ENCODE measurements at regions not wholly inside any gene's neighbourhood (a gene's known extent, or its start where the extent isn't known, plus 50 kb on each side); places are given as distances from the start of the nearest gene placed in this dataset.

DNA sequence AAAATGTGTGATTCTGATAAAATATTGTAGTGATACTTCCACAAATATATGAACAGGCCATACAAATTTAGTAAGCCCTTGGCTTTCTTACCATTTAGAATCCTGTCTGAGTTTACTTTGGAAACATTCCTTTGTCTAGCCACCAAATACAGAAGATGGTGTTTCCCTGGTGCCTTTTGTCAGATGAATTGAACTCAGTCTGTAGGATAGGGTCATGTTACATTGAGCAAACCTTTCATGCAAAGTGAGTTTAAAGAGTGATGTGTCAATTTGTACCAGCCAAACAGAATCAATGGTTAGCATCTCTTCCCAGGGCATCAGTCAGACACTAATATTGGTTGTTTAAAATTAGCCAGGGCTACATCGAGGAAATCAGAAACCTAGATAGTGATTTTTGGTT is 1443.4 kb downstream of the ARAP2 start:
- no peak overlapping the region for H3K4me3 ChIP-seq (ENCODE audit: extremely low read depth in 1 of 4, insufficient read depth in 2 of 4, low read depth in 3 of 4, low read length in 4 of 4)
- ChIA-PET POLR2A (ENCODE audit: partially characterized antibody) (no interaction called here), CTCF (ENCODE audit: partially characterized antibody) (no interaction called here)
- WGBS, 2 experiments (ENCODE audit: extremely low coverage in 1 of 2, insufficient coverage in 1 of 2, insufficient read length in 1 of 2, insufficient replicate concordance in 2 of 2, low coverage in 1 of 2, low lambda C conversion rate in 2 of 2, missing lambda C conversion rate in 1 of 2) = 100% methylated on average over 1 of the region's 1 CpG; no CpG with 5 or more reads in 1 of the 2 experiments
- H2BK120ac ChIP-seq (replicated peaks; ENCODE audit: low read depth, low read length) = no peak overlapping the region
- TF ChIP-seq SUZ12 (IDR thresholded peaks at IDR 0.05; ENCODE audit: low read length) (no peak), EP300 (IDR thresholded peaks at IDR 0.05; ENCODE audit: borderline replicate concordance in 1 of 2, low read depth in 2 of 2, low read length in 2 of 2) (no peak)
- H3K9me3 ChIP-seq (ENCODE audit: insufficient read depth in 2 of 2, low read depth in 1 of 2, low read length in 1 of 2) = peaks cover 5 to 9% of the 10 kb centered on the region in 2 experiments; a peak in 2 of 4 replicates
- no peak overlapping the region for H3K4ac ChIP-seq (replicated peaks; ENCODE audit: insufficient read length, low read depth, low read length)
- no peak overlapping the region for H3K23ac ChIP-seq (ENCODE audit: insufficient read length)
- H3K56ac ChIP-seq (replicated peaks; ENCODE audit: insufficient read length, low read depth, low read length) = no peak overlapping the region
- H2BK5ac ChIP-seq (ENCODE audit: low read depth, low read length) = no peak overlapping the region
- no peak overlapping the region for H2BK20ac ChIP-seq (ENCODE audit: low read length)
- H3K27ac ChIP-seq (ENCODE audit: low read depth, low read length) = no peak overlapping the region
- DNase-seq (ENCODE audit: low read depth in 1 of 2, low spot score in 2 of 2) (no peak), FAIRE-seq (no peak)
- H3K27me3 ChIP-seq (replicated peaks in 1 of 4; ENCODE audit: control insufficient read depth in 3 of 4, extremely low read depth in 1 of 4, insufficient read depth in 3 of 4, low read length in 3 of 4) = no peaks in the 10 kb centered on the region
- H3K4me2 ChIP-seq (ENCODE audit: insufficient read depth in 1 of 2, low read depth in 2 of 2, low read length in 2 of 2) = no peak overlapping the region
- no peak overlapping the region for H4K8ac ChIP-seq (ENCODE audit: extremely low read depth, insufficient read depth, low read length)
- no peaks in the 10 kb centered on the region for H4K20me1 ChIP-seq (replicated peaks in 1 of 2; ENCODE audit: control insufficient read depth in 1 of 2, insufficient read depth in 2 of 2, low read length in 2 of 2)
- no peak overlapping the region for H2BK12ac ChIP-seq (ENCODE audit: low read depth, low read length)
- H3K79me2 ChIP-seq (ENCODE audit: control insufficient read depth in 1 of 2, insufficient read depth in 2 of 2, low read length in 2 of 2) = no peaks in the 10 kb centered on the region
- no peak overlapping the region for H3K9ac ChIP-seq (replicated peaks in 1 of 4; ENCODE audit: extremely low read depth in 1 of 4, low read depth in 3 of 4, low read length in 3 of 4)
- H3K4me1 ChIP-seq (replicated peaks in 1 of 4; ENCODE audit: control insufficient read depth in 3 of 4, insufficient read depth in 4 of 4, low read length in 3 of 4) = no peaks in the 10 kb centered on the region
- no peaks in the 10 kb centered on the region for H3K79me1 ChIP-seq (ENCODE audit: low read depth, low read length)
- H3K23me2 ChIP-seq (ENCODE audit: low read depth, low read length) = no peaks in the 10 kb centered on the region
- H4K91ac ChIP-seq (replicated peaks; ENCODE audit: insufficient read length, low read length) = no peak overlapping the region
- H2AK5ac ChIP-seq (ENCODE audit: low read depth, low read length) = no peak overlapping the region
- H2AFZ ChIP-seq (ENCODE audit: low read length) = no peak overlapping the region
- H2BK15ac ChIP-seq (ENCODE audit: low read length) = no peak overlapping the region
- H4K5ac ChIP-seq (ENCODE audit: insufficient read length, low read depth, low read length) = no peak overlapping the region
- no peaks in the 10 kb centered on the region for H3K36me3 ChIP-seq (ENCODE audit: control insufficient read depth in 2 of 4, insufficient read depth in 4 of 4, low read length in 3 of 4)
- H3K14ac ChIP-seq (ENCODE audit: insufficient read length) = no peak overlapping the region
- H3K18ac ChIP-seq (ENCODE audit: extremely low read depth, low read length) = no peak overlapping the region
